ENCODE measurements at regions not wholly inside any gene's neighbourhood (a gene's known extent, or its start where the extent isn't known, plus 50 kb on each side); places are given as distances from the start of the nearest gene placed in this dataset.

DNA sequence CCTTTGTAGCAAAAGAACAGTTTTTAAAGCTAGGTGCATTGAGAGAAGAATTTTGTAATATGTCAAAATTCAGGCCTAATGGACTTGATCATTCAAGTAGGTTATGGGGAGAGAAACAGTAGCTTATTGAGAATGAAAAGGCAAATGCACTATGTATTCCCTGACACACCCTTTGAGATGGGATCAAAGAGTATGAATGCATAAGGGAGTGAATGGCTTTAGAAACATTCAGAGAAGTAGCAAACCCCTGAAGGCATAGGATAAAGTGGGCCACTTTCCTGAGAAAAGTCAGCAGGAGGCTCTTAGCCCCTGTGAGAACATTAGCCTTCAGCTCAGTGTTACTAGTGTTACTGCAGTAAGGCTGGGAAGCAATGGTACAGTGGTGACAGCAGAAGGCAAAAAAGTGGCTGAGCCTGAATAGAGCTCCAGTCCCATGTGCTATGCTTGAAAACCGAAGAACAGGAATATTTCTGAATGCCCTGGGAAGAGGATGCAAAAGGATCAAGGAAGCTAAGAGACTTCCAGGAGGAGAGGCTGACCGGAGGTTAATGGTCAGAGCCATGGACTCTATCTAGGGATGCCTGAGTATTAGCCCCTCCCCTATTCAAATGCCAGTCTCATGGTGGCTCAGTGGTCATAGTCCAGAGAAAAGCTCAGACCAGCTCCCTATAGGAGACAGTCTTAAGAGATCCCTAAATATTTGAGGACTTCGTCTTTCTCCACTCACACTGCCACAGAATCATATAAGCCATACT lies 218.2 kb upstream of the SGO1 start:
- TF ChIP-seq EZH2phosphoT487 (IDR thresholded peaks at IDR 0.05; ENCODE audit: unreplicated experiment) (no peak), CREB1 (CRISPR knock-in tag; IDR thresholded peaks at IDR 0.05; ENCODE audit: low read depth) (no peak), EZH2 (IDR thresholded peaks at IDR 0.05; ENCODE audit: low read depth, unreplicated experiment) (no peak), ZNF114 (CRISPR knock-in tag; IDR thresholded peaks at IDR 0.05) (no peak), POLR2AphosphoS5 (IDR thresholded peaks at IDR 0.05; ENCODE audit: low read depth) (no peak), STAT1 (IDR thresholded peaks at IDR 0.05; ENCODE audit: unreplicated experiment) (no peak)
- TF ChIP-seq, protein P1, sequence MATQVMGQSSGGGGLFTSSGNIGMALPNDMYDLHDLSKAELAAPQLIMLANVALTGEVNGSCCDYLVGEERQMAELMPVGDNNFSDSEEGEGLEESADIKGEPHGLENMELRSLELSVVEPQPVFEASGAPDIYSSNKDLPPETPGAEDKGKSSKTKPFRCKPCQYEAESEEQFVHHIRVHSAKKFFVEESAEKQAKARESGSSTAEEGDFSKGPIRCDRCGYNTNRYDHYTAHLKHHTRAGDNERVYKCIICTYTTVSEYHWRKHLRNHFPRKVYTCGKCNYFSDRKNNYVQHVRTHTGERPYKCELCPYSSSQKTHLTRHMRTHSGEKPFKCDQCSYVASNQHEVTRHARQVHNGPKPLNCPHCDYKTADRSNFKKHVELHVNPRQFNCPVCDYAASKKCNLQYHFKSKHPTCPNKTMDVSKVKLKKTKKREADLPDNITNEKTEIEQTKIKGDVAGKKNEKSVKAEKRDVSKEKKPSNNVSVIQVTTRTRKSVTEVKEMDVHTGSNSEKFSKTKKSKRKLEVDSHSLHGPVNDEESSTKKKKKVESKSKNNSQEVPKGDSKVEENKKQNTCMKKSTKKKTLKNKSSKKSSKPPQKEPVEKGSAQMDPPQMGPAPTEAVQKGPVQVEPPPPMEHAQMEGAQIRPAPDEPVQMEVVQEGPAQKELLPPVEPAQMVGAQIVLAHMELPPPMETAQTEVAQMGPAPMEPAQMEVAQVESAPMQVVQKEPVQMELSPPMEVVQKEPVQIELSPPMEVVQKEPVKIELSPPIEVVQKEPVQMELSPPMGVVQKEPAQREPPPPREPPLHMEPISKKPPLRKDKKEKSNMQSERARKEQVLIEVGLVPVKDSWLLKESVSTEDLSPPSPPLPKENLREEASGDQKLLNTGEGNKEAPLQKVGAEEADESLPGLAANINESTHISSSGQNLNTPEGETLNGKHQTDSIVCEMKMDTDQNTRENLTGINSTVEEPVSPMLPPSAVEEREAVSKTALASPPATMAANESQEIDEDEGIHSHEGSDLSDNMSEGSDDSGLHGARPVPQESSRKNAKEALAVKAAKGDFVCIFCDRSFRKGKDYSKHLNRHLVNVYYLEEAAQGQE (IDR thresholded peaks at IDR 0.05; ENCODE audit: unreplicated experiment), result no peak
- TF ChIP-seq, protein P2, sequence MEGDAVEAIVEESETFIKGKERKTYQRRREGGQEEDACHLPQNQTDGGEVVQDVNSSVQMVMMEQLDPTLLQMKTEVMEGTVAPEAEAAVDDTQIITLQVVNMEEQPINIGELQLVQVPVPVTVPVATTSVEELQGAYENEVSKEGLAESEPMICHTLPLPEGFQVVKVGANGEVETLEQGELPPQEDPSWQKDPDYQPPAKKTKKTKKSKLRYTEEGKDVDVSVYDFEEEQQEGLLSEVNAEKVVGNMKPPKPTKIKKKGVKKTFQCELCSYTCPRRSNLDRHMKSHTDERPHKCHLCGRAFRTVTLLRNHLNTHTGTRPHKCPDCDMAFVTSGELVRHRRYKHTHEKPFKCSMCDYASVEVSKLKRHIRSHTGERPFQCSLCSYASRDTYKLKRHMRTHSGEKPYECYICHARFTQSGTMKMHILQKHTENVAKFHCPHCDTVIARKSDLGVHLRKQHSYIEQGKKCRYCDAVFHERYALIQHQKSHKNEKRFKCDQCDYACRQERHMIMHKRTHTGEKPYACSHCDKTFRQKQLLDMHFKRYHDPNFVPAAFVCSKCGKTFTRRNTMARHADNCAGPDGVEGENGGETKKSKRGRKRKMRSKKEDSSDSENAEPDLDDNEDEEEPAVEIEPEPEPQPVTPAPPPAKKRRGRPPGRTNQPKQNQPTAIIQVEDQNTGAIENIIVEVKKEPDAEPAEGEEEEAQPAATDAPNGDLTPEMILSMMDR (conservative IDR thresholded peaks at IDR 0.05; ENCODE audit: low read depth in 2 of 2), result no peak
- TF ChIP-seq, protein P3, sequence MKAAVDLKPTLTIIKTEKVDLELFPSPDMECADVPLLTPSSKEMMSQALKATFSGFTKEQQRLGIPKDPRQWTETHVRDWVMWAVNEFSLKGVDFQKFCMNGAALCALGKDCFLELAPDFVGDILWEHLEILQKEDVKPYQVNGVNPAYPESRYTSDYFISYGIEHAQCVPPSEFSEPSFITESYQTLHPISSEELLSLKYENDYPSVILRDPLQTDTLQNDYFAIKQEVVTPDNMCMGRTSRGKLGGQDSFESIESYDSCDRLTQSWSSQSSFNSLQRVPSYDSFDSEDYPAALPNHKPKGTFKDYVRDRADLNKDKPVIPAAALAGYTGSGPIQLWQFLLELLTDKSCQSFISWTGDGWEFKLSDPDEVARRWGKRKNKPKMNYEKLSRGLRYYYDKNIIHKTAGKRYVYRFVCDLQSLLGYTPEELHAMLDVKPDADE (IDR thresholded peaks at IDR 0.05), result no peak
